GDM1 (cell line): ENCODE measurements at regions not wholly inside any gene's neighbourhood (a gene's known extent, or its start where the extent isn't known, plus 50 kb on each side); places are given as distances from the start of the nearest gene placed in this dataset.
"Not testable (repeated sequence)": the region's sequence is repeated elsewhere in the genome, so short reads cannot be mapped to it uniquely, and the experiment has no call there.

Experiments
- DNase-seq: peaks from one replicate; lab custom pipeline; 2025; lab: John Stamatoyannopoulos, UW

DNA sequence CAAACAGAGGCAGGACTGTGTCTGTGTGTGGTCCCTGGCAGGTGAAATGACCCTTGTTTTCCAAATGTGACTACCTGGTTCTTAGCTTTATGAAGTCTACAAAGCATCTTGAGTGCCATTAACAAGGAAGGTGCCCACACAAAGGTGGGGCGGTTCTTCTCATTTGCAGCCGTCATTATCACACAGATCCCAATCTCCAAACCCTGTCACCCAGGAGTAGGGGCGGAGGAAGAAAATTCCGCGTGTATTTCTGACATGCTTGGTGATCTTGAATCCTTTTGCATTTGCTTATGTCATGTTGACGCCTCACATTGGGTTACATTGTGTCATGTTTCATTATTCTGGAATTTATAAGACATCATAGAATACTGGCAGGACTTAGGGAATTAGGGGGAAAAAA, 277.3 kb downstream of the VRK1 start:
- no peak for DNase-seq

DNA sequence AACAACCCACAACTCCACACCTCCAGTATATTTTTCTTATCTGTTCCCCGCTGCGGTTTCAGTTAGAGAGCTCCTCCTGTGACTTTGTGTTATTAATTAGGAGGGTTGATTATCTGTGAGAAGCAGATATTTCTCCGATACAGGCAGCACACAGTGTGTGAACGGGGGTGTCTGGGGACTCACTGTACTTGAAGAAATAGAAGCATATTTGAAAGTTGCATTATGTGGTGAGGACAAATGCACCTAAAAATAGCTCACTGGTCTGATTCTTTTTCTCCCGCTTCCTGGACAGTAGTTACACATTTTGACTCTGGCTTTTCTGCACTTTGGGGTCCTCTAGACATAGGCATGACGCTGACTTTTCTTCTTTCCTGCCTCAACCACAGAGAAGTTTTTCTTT, 277.7 kb downstream of the VRK1 start:
- no peak for DNase-seq

- peak; percentile 75 for DNase-seq
Observed at GRCh38 chr14:97077253-97077653, 280.1 kb downstream of the VRK1 start.

- DNase-seq, result no peak
Observed at GRCh38 chr14:97077687-97078086, 280.5 kb downstream of the VRK1 start.

GRCh38 chr14:97080991-97081390, 283.8 kb downstream of the VRK1 start:
- no peak for DNase-seq

GRCh38 chr14:97095269-97095668, 298.1 kb downstream of the VRK1 start:
- DNase-seq, result no peak

DNA sequence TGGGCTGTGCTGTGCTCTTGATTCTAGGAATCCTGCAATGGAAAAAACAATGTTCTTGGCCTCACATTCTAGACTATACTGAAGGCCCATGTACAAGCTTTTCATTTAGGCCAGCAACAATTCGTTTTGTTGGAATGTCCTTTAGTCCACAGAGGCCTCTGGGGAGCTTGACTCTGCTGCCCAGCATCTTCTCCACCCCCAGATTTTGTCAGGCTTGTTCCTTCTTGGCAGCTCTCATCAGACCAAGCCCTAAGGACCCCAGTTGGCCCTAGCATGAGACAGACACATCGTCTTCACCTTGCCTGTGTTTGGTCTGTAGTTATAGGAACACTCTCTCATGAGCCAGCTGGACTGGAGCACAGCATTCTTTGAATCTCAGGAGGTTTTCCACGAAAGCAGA, 300.1 kb downstream of the VRK1 start:
- no peak for DNase-seq

GRCh38 chr14:97100306-97100705, 303.1 kb downstream of the VRK1 start:
- no peak for DNase-seq

- DNase-seq, result no peak
Observed at GRCh38 chr14:97101561-97101960, 304.4 kb downstream of the VRK1 start.

DNA sequence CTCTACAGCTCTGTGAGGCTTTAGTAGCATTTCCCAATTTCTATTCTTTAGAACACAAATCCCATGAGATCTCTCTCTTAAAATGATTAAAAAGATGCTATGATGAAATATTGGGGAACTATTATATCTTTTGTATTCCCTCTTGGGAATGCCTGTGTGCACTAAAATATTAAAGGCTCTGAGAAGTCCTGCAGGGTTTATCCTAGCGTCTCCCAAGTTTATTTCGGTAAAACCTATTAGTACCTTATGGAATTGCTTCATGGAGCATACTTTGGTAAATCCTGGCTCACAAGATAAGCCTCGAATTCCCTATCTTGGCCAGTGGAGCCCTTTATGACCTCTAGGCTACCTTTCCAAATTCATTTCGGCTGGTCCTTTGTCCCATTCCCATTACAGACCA, 306.8 kb downstream of the VRK1 start:
- DNase-seq, result no peak

- no peak for DNase-seq
Observed at GRCh38 chr14:97106166-97106565, 309.0 kb downstream of the VRK1 start.

DNA sequence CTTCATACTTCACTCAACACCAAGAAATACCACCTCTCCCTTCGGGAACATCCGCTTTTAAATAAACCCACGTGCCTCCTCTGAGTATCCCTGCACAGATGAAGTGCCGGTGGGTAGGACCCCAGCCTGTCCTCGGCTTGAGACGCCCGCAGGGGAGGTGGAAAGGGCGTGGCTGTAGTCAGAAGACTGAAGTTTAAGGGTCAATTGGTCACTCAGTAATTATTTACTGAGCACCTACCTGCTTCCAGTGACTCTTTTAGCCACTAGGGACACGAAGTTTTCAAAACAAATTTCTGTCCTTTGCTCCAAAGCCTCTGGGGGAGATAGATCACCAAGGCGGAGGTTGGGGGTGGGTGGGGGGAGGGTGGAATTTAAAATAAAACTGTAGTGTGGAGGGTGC, 309.4 kb downstream of the VRK1 start:
- DNase-seq, result no peak

- no peak for DNase-seq
Observed at GRCh38 chr14:97107080-97107479, 309.9 kb downstream of the VRK1 start.

DNA sequence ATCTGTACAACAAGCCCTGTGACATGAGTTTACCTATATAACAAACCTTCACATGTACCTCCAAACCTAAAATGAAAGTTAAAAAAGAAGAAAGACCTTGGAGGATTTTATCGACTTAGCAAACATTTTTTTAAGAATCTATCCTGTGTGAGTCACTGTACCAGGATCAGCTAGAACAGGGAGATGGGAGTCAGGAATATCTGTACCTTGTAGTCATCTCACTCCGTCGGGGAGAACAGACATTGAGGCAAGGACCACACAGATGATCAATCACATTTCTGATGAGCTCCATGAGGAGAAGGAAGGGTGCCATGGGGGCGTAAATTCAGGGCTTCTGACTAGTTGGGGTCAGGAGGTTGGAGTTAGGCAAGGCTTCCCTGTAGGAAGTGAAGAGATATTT, 310.6 kb downstream of the VRK1 start:
- DNase-seq, result no peak

DNA sequence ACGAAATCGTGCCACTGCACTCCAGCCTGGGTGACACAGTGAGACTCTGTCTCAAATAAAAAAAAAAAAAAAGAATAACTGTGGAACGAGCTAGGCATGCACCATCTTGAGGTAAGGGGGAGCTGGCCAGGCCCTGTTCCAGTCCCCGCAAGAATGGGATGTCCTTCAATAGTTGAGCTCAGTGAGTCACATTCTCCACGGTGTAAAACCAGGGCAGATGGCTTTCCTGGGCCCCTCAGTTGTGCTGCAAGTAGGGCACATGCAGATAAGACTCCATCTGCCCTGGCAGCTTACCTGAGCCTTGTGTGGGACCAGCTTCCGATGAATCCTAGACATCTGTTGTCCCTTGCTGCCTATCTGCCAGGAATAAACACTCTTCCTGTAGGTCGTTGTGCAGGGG, 312.1 kb downstream of the VRK1 start:
- DNase-seq, result no peak

DNA sequence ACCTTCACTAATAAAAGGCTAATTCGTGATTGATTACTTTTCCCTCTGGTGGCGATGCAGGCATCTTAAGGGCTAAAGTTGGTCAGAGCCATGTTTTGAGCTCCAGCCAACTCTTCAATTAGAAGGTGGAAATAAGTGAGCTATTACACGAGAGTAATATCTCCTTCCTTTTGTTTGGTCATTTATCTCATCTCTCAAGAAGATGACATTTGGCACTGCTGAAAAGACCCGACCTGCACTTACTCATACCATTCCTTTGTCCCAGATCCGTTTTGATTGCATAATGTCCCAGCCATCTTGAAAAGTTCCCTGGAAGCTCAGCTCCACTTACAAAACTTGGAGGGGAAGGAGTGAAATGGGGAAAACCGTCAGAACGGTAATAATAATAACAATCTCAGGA, 316.2 kb downstream of the VRK1 start:
- no peak for DNase-seq

- no peak for DNase-seq
Observed at GRCh38 chr14:97116546-97116945, 319.4 kb downstream of the VRK1 start.

GRCh38 chr14:97117693-97118092, 320.5 kb downstream of the VRK1 start:
- DNase-seq, result no peak

DNA sequence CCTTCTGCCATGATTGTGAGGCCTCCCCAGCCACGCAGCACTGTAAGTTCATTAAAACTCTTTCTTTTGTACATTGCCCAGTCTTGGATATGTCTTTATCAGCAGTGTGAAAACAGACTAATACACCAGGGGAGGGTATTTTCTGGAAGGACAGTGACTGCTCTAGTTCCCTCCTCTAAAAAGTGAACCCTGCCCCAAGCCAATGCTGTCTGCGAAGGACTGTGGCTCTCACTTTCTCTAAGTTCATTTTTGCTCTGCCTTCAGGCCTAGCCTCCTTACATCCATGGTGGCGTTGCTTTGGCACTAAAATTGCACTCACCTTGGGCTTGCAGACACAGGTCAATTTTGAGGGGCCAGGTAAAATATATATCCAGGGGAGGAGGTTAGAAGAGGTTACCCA, 323.0 kb downstream of the VRK1 start:
- no peak for DNase-seq

GRCh38 chr14:97120611-97121031, 323.4 kb downstream of the VRK1 start:
- DNase-seq, result no peak

DNA sequence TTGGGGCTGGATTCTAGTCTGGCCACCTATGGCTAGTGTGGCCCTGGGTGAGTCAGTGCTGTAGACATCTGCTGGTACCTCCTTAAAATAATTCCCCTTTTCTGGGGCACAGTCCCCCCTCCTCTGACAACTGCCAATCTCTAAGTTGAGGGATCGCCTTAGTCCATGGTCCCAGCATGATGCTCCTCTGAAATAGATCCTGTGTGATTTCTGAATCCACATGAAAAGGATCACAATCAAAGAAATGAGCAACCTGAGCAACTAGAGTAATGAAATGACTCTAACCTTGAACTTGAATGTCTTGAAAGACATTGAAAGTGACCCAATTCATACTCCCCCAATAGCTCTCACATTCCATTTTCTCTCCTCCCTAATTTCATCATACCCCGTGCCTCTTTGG, 332.5 kb downstream of the VRK1 start:
- DNase-seq, result no peak

DNA sequence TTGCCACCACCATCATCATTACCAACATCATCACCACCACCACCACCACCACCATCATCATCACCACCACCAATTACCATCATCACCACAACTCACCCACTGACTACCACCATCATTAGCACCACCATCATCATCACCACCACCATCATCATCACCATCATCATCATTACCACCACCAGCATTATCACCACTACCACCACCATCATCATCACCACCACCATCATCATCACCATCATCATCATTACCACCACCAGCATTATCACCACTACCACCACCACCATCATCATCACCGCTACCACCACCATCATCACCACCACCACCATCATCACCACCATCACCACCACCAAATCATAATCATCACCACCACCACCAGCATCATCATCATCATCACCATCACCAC, 338.7 kb downstream of the VRK1 start:
- not testable (repeated sequence) for DNase-seq

- no peak for DNase-seq
Observed at GRCh38 chr14:97137705-97138104, 340.5 kb downstream of the VRK1 start.

GRCh38 chr14:97138801-97139200, 341.6 kb downstream of the VRK1 start:
- DNase-seq, result no peak

GRCh38 chr14:97143011-97143410, 345.8 kb downstream of the VRK1 start:
- DNase-seq, result no peak
